ENCODE measurements at regions not wholly inside any gene's neighbourhood (a gene's known extent, or its start where the extent isn't known, plus 50 kb on each side); places are given as distances from the start of the nearest gene placed in this dataset.

- Histone ChIP-seq H3K27me3 (ENCODE audit: control insufficient read depth in 1 of 2, insufficient read depth in 2 of 2, low read length in 2 of 2) (peaks cover 0 to 1% of the 10 kb centered on the region in 2 experiments; a peak in 1 of 5 replicates), H4K20me1 (ENCODE audit: insufficient read depth, low read length) (no peaks in the 10 kb centered on the region; the same call in 1 of the 2 replicates), H3K79me2 (ENCODE audit: insufficient read depth, low read length) (no peaks in the 10 kb centered on the region), H3K9ac (ENCODE audit: insufficient read depth, low read depth, low read length) (no peak overlapping the region), H2AFZ (ENCODE audit: low read length) (no peak overlapping the region), H3K4me2 (ENCODE audit: low read depth, low read length) (no peak overlapping the region), H3K36me3 (replicated peaks in 1 of 2; ENCODE audit: control insufficient read depth in 1 of 2, insufficient read depth in 2 of 2, low read length in 2 of 2) (no peaks in the 10 kb centered on the region), H3K27ac (ENCODE audit: extremely low read length, insufficient read depth, low read length) (no peak overlapping the region), H3K9me3 (ENCODE audit: low read length) (no peaks in the 10 kb centered on the region), H3K4me1 (ENCODE audit: insufficient read depth, low read length) (no peaks in the 10 kb centered on the region), H3K4me3 (replicated peaks in 1 of 3; ENCODE audit: insufficient read depth in 1 of 3, low read depth in 2 of 3, low read length in 3 of 3) (no peak overlapping the region)
- POLR2A ChIA-PET = no interaction called here
- no peak for ATAC-seq
- intact Hi-C loops (cut with micrococcal nuclease; ENCODE audit: unreplicated experiment) = no loop called here
- no peak for DNase-seq (ENCODE audit: low spot score)
- no TSS peak for BruUV-seq (replicated peaks)
- WGBS (ENCODE audit: low lambda C conversion rate) = 52% methylated on average over 13 of the region's 13 CpGs
- no peak for FAIRE-seq
- CTCF ChIA-PET (ENCODE audit: low intra/inter-chr PET ratio, low total read pairs) = no interaction called here
- TF ChIP-seq, protein P1, sequence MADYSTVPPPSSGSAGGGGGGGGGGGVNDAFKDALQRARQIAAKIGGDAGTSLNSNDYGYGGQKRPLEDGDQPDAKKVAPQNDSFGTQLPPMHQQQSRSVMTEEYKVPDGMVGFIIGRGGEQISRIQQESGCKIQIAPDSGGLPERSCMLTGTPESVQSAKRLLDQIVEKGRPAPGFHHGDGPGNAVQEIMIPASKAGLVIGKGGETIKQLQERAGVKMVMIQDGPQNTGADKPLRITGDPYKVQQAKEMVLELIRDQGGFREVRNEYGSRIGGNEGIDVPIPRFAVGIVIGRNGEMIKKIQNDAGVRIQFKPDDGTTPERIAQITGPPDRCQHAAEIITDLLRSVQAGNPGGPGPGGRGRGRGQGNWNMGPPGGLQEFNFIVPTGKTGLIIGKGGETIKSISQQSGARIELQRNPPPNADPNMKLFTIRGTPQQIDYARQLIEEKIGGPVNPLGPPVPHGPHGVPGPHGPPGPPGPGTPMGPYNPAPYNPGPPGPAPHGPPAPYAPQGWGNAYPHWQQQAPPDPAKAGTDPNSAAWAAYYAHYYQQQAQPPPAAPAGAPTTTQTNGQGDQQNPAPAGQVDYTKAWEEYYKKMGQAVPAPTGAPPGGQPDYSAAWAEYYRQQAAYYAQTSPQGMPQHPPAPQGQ (CRISPR knock-in tag; IDR thresholded peaks at IDR 0.05; ENCODE audit: borderline replicate concordance) = no peak
- no peak for TF ChIP-seq SSRP1 (CRISPR knock-in tag; IDR thresholded peaks at IDR 0.05)
- no peak for TF ChIP-seq ZNF619 (CRISPR knock-in tag; IDR thresholded peaks at IDR 0.05)
- no peak for TF ChIP-seq TEAD2 (CRISPR knock-in tag; IDR thresholded peaks at IDR 0.05)
- TF ChIP-seq HOXA3 (CRISPR knock-in tag; IDR thresholded peaks at IDR 0.05) = no peak
- TF ChIP-seq ZNF841 (CRISPR knock-in tag; IDR thresholded peaks at IDR 0.05; ENCODE audit: borderline replicate concordance) = no peak
- no peak for TF ChIP-seq SMC3 (IDR thresholded peaks at IDR 0.05; ENCODE audit: low read length)
- no peak for TF ChIP-seq KAT7 (CRISPR knock-in tag; IDR thresholded peaks at IDR 0.05; ENCODE audit: borderline replicate concordance)
- no peak for TF ChIP-seq SNRNP70 (IDR thresholded peaks at IDR 0.05; ENCODE audit: low read depth, low read length)
- TF ChIP-seq NFE2L2 (IDR thresholded peaks at IDR 0.05; ENCODE audit: low read length) = no peak
- no peak for TF ChIP-seq ZNF556 (CRISPR knock-in tag; IDR thresholded peaks at IDR 0.05; ENCODE audit: borderline replicate concordance)
- no peak for TF ChIP-seq ZMAT3 (CRISPR knock-in tag; conservative IDR thresholded peaks at IDR 0.05)
- no peak for TF ChIP-seq FIP1L1 (IDR thresholded peaks at IDR 0.05; ENCODE audit: borderline replicate concordance, insufficient read depth, low read depth, low read length)
- TF ChIP-seq ZNF256 (CRISPR knock-in tag; conservative IDR thresholded peaks at IDR 0.05) = no peak
- no peak for TF ChIP-seq ZBTB2 (CRISPR knock-in tag; IDR thresholded peaks at IDR 0.05; ENCODE audit: low read depth)
- in situ Hi-C loops (cut with HindIII; ENCODE audit: extremely low pct_ligation_motif_present, low pct_unique_long_range_greater_than_20kb) = no loop called here
These were observed 123.3 kb downstream of the ARL4C start for GRCh38 chr2:234373481-234374149.

Data from HepG2 (cell line).